NCI-H1105 treated with DMSO at 0.1 percent for 48 hours (cell line): ENCODE measurements at regions not wholly inside any gene's neighbourhood (a gene's known extent, or its start where the extent isn't known, plus 50 kb on each side); places are given as distances from the start of the nearest gene placed in this dataset.

Experiments
- DNase-seq: peaks from one replicate; lab custom pipeline; 2025; lab: John Stamatoyannopoulos, UW

- DNase-seq: no peak
Observed at GRCh38 chr2:12795851-12796250, 79.1 kb downstream of the TRIB2 start.

GRCh38 chr2:12796657-12797056 is 79.9 kb downstream of the TRIB2 start:
- no peak for DNase-seq

- DNase-seq: no peak
Observed at GRCh38 chr2:12797815-12798214, 81.1 kb downstream of the TRIB2 start.

- DNase-seq: no peak
Observed at GRCh38 chr2:12803607-12804006, 86.9 kb downstream of the TRIB2 start.

GRCh38 chr2:12804091-12804856 is 87.5 kb downstream of the TRIB2 start:
- DNase-seq: no peak

- DNase-seq: no peak
Observed at GRCh38 chr2:12805033-12805432, 88.3 kb downstream of the TRIB2 start.

- DNase-seq: no peak
Observed at GRCh38 chr2:12806549-12807242, 90.0 kb downstream of the TRIB2 start.

GRCh38 chr2:12807907-12808810 is 91.4 kb downstream of the TRIB2 start:
- DNase-seq: no peak

- no peak for DNase-seq
Observed at GRCh38 chr2:12809526-12809925, 92.8 kb downstream of the TRIB2 start.

- DNase-seq: no peak
Observed at GRCh38 chr2:12811916-12812315, 95.2 kb downstream of the TRIB2 start.

GRCh38 chr2:12813166-12813565 is 96.4 kb downstream of the TRIB2 start:
- DNase-seq: no peak

- no peak for DNase-seq
Observed at GRCh38 chr2:12816379-12817306, 99.9 kb downstream of the TRIB2 start.

- DNase-seq: no peak
Observed at GRCh38 chr2:12817870-12818269, 101.1 kb downstream of the TRIB2 start.

- no peak for DNase-seq
Observed at GRCh38 chr2:12818416-12819102, 101.8 kb downstream of the TRIB2 start.

GRCh38 chr2:12819103-12819475 is 102.4 kb downstream of the TRIB2 start:
- no peak for DNase-seq

GRCh38 chr2:12819721-12820120 is 103.0 kb downstream of the TRIB2 start:
- no peak for DNase-seq

GRCh38 chr2:12821656-12822055 is 104.9 kb downstream of the TRIB2 start:
- no peak for DNase-seq

GRCh38 chr2:12824351-12824777 is 107.6 kb downstream of the TRIB2 start:
- DNase-seq: no peak

GRCh38 chr2:12824778-12825379 is 108.1 kb downstream of the TRIB2 start:
- no peak for DNase-seq

GRCh38 chr2:12826781-12827180 is 110.0 kb downstream of the TRIB2 start:
- DNase-seq: no peak
